Keratinocyte (primary cell): ENCODE measurements at regions not wholly inside any gene's neighbourhood (a gene's known extent, or its start where the extent isn't known, plus 50 kb on each side); places are given as distances from the start of the nearest gene placed in this dataset.

Experiments used
- DNase-seq: peaks from one replicate; pipeline ENCODE4 v3.0.0-alpha.2; 2011; ENCODE audit warnings: low read depth, missing footprints, low spot score
- FAIRE-seq: peaks from 2 replicates; lab custom pipeline; 2011; peaks lifted over from hg19 to GRCh38; lab: Jason Lieb, UNC
- H2AFZ ChIP-seq: 2 replicates; pipeline ENCODE4 v1.6.0; 2012; ENCODE audit warnings: low read length, control low read depth, inconsistent platforms; ENCODE audit not compliant: control insufficient read depth
- H3K27ac ChIP-seq: 2 replicates; pipeline ENCODE4 v1.5.1; 2011; ENCODE audit warnings: low read length; ENCODE audit not compliant: control insufficient read depth, insufficient read depth
- H3K27me3 ChIP-seq: 3 replicates; pipeline ENCODE4 v1.6.0; 2011; ENCODE audit warnings: low read length; ENCODE audit not compliant: control insufficient read depth, insufficient read depth; ENCODE audit errors: extremely low read depth
- H3K36me3 ChIP-seq, 2 experiments: 2 replicates in 1 of 2; 3 replicates in 1 of 2; pipeline ENCODE4 v1.5.1; 2011; ENCODE audit warnings: low read length in 2 of 2, mild to moderate bottlenecking in 1 of 2; ENCODE audit not compliant: control insufficient read depth in 2 of 2, insufficient read depth in 2 of 2; ENCODE audit errors: extremely low read depth in 1 of 2
- H3K4me1 ChIP-seq: 3 replicates; pipeline ENCODE4 v1.5.1; 2011; ENCODE audit warnings: low read length; ENCODE audit not compliant: control insufficient read depth, insufficient read depth; ENCODE audit errors: extremely low read depth
- H3K4me2 ChIP-seq: 3 replicates; pipeline ENCODE4 v1.6.0; 2011; ENCODE audit warnings: low read depth, low read length; ENCODE audit not compliant: control insufficient read depth, insufficient read depth; ENCODE audit errors: extremely low read depth
- H3K4me3 ChIP-seq, 3 experiments: fragments of 200-600 bp in 1 of 3; sonication (generic) in 1 of 3; 2 replicates in 2 of 3; 3 replicates in 1 of 3; pipeline ENCODE4 v1.5.1; 2011 to 2016; ENCODE audit warnings: low read length in 3 of 3, mild to moderate bottlenecking in 3 of 3, control low read depth in 2 of 3, inconsistent platforms in 1 of 3, low read depth in 1 of 3, mixed read lengths in 1 of 3, mixed run types in 1 of 3, moderate library complexity in 1 of 3; ENCODE audit not compliant: control insufficient read depth in 2 of 3, insufficient read depth in 2 of 3; ENCODE audit errors: extremely low read depth in 1 of 3
- H3K79me2 ChIP-seq: 2 replicates; pipeline ENCODE4 v1.6.0; 2012; ENCODE audit warnings: low read length; ENCODE audit not compliant: control insufficient read depth, insufficient read depth
- H3K9ac ChIP-seq: 3 replicates; pipeline ENCODE4 v1.6.0; 2011; ENCODE audit warnings: low read length; ENCODE audit not compliant: control insufficient read depth, insufficient read depth; ENCODE audit errors: extremely low read depth
- H3K9me1 ChIP-seq: 3 replicates; pipeline ENCODE4 v1.6.0; 2011; ENCODE audit warnings: low read length; ENCODE audit not compliant: control insufficient read depth, insufficient read depth; ENCODE audit errors: extremely low read depth
- H3K9me3 ChIP-seq: 2 replicates; pipeline ENCODE4 v1.5.1; 2012; ENCODE audit warnings: low read depth, low read length; ENCODE audit not compliant: control insufficient read depth
- H4K20me1 ChIP-seq: 3 replicates; pipeline ENCODE4 v1.6.0; 2011; ENCODE audit warnings: low read length; ENCODE audit not compliant: control insufficient read depth, insufficient read depth; ENCODE audit errors: extremely low read depth
- CTCF ChIP-seq, 3 experiments: IDR thresholded peaks in 1 of 3; conservative IDR thresholded peaks in 1 of 3; optimal IDR thresholded peaks in 1 of 3; 2 replicates in 2 of 3; 3 replicates in 1 of 3; pipeline versions ENCODE3 to v1.5.1; 2011; ENCODE audit warnings: low read length in 3 of 3, mild to moderate bottlenecking in 3 of 3, moderate library complexity in 2 of 3, control low read depth in 1 of 3, inconsistent platforms in 1 of 3; ENCODE audit not compliant: insufficient read depth in 2 of 3; ENCODE audit errors: extremely low read depth in 1 of 3
- EZH2 ChIP-seq: IDR thresholded peaks from one replicate; pipeline ENCODE4 v1.6.1; 2012; ENCODE audit warnings: inconsistent platforms, mild to moderate bottlenecking, low read length, moderate library complexity
- dilution Hi-C: fragments of 300-500 bp; cut with MboI; formaldehyde crosslinking; loops from one replicate; pipeline ENCODE4 v1.7.0; 2020; ENCODE audit warnings: low sequenced_read_pairs; ENCODE audit not compliant: extremely low pct_ligation_motif_present

GRCh38 chr2:146579147-146579930 lies 1265.5 kb upstream of the ACVR2A start:
- peak overlapping the region; percentile 29 for H2AFZ ChIP-seq
- H3K27ac ChIP-seq, result no peak overlapping the region
- H3K79me2 ChIP-seq, result no peaks in the 10 kb centered on the region
- H4K20me1 ChIP-seq, result no peaks in the 10 kb centered on the region
- no peaks in the 10 kb centered on the region for H3K9me1 ChIP-seq
- H3K9ac ChIP-seq, result no peak overlapping the region
- FAIRE-seq (peak; percentile 76), DNase-seq (peak; percentile 15)
- no peaks in the 10 kb centered on the region for H3K27me3 ChIP-seq
- peak overlapping the region in 1 of 3 experiments; percentile 20 for H3K4me3 ChIP-seq
- TF ChIP-seq EZH2 (no peak), CTCF (optimal IDR thresholded peaks at IDR 0.05 in 1 of 3, IDR thresholded peaks at IDR 0.05 in 1 of 3, conservative IDR thresholded peaks at IDR 0.05 in 1 of 3; ENCODE audit: extremely low read depth in 1 of 3, insufficient read depth in 2 of 3, low read length in 3 of 3) (no peak)
- no peaks in the 10 kb centered on the region for H3K36me3 ChIP-seq
- peak overlapping the region; percentile 31 for H3K4me2 ChIP-seq
- dilution Hi-C loops, result no loop called here
- peaks cover 24% of the 10 kb centered on the region for H3K4me1 ChIP-seq
- H3K9me3 ChIP-seq, result no peaks in the 10 kb centered on the region

GRCh38 chr2:146576339-146577111 lies 1268.3 kb upstream of the ACVR2A start:
- DNase-seq (peak; percentile 28), FAIRE-seq (no peak)
- Histone ChIP-seq H3K36me3 (no peaks in the 10 kb centered on the region), H3K4me1 (peaks cover 29% of the 10 kb centered on the region), H3K4me2 (no peak overlapping the region), H3K27ac (no peak overlapping the region), H3K9ac (no peak overlapping the region), H3K9me1 (no peaks in the 10 kb centered on the region), H4K20me1 (no peaks in the 10 kb centered on the region), H2AFZ (no peak overlapping the region), H3K9me3 (no peaks in the 10 kb centered on the region), H3K4me3 (no peak overlapping the region), H3K79me2 (no peaks in the 10 kb centered on the region), H3K27me3 (no peaks in the 10 kb centered on the region)
- dilution Hi-C loops, result no loop called here
- TF ChIP-seq EZH2 (no peak), CTCF (optimal IDR thresholded peaks at IDR 0.05 in 1 of 3, IDR thresholded peaks at IDR 0.05 in 1 of 3, conservative IDR thresholded peaks at IDR 0.05 in 1 of 3; ENCODE audit: extremely low read depth in 1 of 3, insufficient read depth in 2 of 3, low read length in 3 of 3) (no peak)
